Activated CD4-positive, alpha-beta memory T cell treated with anti-CD3 and anti-CD28 coated beads for 36 hours (primary cell): ENCODE measurements at regions not wholly inside any gene's neighbourhood (a gene's known extent, or its start where the extent isn't known, plus 50 kb on each side); places are given as distances from the start of the nearest gene placed in this dataset.
"Not testable (repeated sequence)": the region's sequence is repeated elsewhere in the genome, so short reads cannot be mapped to it uniquely, and the experiment has no call there.

Source experiments
- CTCF ChIA-PET: fragments of 350-600 bp; sonication (Branson Sonifier 250); formaldehyde crosslinking; loops from one replicate; lab custom pipeline; 2021; ENCODE audit warnings: antibody characterized with exemption, inconsistent platforms; lab: Charles Lee
- POLR2A ChIA-PET: fragments of 350-600 bp; sonication (Branson Sonifier 250); formaldehyde crosslinking; loops from one replicate; lab custom pipeline; 2021; ENCODE audit warnings: antibody characterized with exemption; lab: Charles Lee
- DNase-seq: peaks from one replicate; pipeline ENCODE4 v3.0.0-alpha.2; 2020
- H3K27ac Mint-ChIP-seq: one replicate; pipeline ENCODE4 v1.8.0; 2021; ENCODE audit warnings: mixed read lengths
- H3K27me3 Mint-ChIP-seq: one replicate; pipeline ENCODE4 v1.8.0; 2021; ENCODE audit warnings: mixed read lengths
- H3K36me3 Mint-ChIP-seq: one replicate; pipeline ENCODE4 v1.8.0; 2021; ENCODE audit warnings: mixed read lengths
- H3K4me1 Mint-ChIP-seq: one replicate; pipeline ENCODE4 v1.8.0; 2021; ENCODE audit warnings: low read depth, mixed read lengths
- H3K4me3 Mint-ChIP-seq: one replicate; pipeline ENCODE4 v1.8.0; 2021; ENCODE audit warnings: mild to moderate bottlenecking, mixed read lengths
- H3K9me3 Mint-ChIP-seq: one replicate; pipeline ENCODE4 v1.8.0; 2021; ENCODE audit warnings: mixed read lengths
- intact Hi-C: fragments of 100-400 bp; cut with micrococcal nuclease; formaldehyde crosslinking; loops from one replicate; pipeline ENCODE4 v1.15.1; 2023

DNA sequence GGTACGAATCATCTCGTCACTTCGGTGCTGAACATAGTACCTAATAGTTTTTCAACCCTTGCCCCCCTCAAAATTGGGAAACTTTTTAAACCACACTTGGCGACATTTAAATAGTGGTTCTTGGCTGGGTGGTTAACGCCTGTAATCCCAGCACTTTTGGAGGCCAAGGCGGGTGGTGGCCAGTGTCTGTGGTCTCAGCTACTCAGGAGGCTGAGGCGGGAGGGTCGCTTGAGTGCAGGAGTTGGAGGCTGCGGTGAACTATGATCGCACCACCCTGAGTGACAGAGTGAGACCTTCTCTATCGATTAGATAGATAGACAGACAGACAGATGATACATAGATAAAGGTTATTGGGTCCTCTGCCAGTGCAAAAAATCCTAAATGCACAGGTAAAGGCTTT, 55.5 kb upstream of the RASAL2 start:
- H3K4me1 Mint-ChIP-seq, result no peaks in the 10 kb centered on the region
- intact Hi-C loops, result no loop called here
- DNase-seq, result no peak
- no peak overlapping the region for H3K4me3 Mint-ChIP-seq
- H3K9me3 Mint-ChIP-seq, result peaks cover 16% of the 10 kb centered on the region
- ChIA-PET POLR2A (no interaction called here), CTCF (no interaction called here)
- H3K36me3 Mint-ChIP-seq, result no peaks in the 10 kb centered on the region
- peaks cover 8% of the 10 kb centered on the region for H3K27me3 Mint-ChIP-seq
- no peak overlapping the region for H3K27ac Mint-ChIP-seq

DNA sequence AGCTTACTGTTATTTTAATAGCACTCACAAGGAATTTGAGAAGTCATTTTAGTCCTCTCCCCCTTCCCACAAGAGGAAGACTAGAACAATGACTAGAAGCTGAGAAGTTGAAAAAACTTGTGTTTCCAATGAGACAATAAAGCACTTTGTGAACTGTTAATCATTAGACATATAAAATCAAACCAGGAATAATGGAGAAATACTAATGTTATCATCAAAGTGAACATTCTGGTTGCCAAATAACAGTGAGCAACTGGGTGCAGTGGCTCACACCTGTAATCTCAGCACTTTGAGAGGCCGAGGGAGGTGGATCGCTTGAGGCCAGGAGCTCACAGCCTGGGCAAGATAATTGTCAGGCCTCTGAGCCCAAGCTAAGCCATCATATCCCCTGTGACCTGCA, 54.0 kb upstream of the RASAL2 start:
- ChIA-PET CTCF (no interaction called here), POLR2A (no interaction called here)
- Mint-ChIP-seq H3K27me3 (peaks cover 8% of the 10 kb centered on the region), H3K36me3 (no peaks in the 10 kb centered on the region), H3K27ac (no peak overlapping the region), H3K9me3 (peaks cover 16% of the 10 kb centered on the region), H3K4me1 (no peaks in the 10 kb centered on the region), H3K4me3 (no peak overlapping the region)
- intact Hi-C loops, result no loop called here
- DNase-seq, result no peak

DNA sequence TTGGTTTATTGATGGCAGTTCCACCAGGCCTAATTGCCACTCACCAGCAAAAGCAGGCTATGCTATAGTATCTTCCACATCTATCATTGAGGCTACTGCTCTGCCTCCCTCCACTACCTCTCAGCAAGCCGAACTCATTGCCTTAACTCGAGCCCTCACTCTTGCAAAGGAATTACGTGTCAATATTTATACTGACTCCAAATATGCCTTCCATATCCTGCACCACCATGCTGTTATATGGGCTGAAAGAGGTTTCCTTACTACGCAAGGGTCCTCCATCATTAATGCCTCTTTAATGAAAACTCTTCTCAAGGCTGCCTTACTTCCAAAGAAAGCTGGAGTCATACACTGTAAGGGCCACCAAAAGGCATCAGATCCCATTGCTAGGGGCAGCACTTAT, 50.0 kb upstream of the RASAL2 start:
- H3K27me3 Mint-ChIP-seq, DNase-seq, intact Hi-C loops, POLR2A ChIA-PET, CTCF ChIA-PET, H3K4me3 Mint-ChIP-seq, H3K27ac Mint-ChIP-seq, H3K4me1 Mint-ChIP-seq, H3K36me3 Mint-ChIP-seq: not testable (repeated sequence)
- peaks cover 13% of the 10 kb centered on the region for H3K9me3 Mint-ChIP-seq
